GM23338 (cell line): ENCODE measurements at regions not wholly inside any gene's neighbourhood (a gene's known extent, or its start where the extent isn't known, plus 50 kb on each side); places are given as distances from the start of the nearest gene placed in this dataset.

Experiments
- ATAC-seq: fragments of 200-7000 bp; cut with Tn5 transposase; 3 replicates; pipeline ENCODE4 v1.9.1; 2020
- DNase-seq: peaks from one replicate; pipeline ENCODE4 v3.0.0-alpha.2; 2015; ENCODE audit warnings: low spot score
- H2AFZ ChIP-seq: fragments of 200-600 bp; sonication (generic); 2 replicates; pipeline ENCODE4 v1.8.0; 2016; ENCODE audit warnings: antibody characterized with exemption, mild to moderate bottlenecking, moderate library complexity
- H3F3A ChIP-seq: fragments of 200-600 bp; sonication (generic); replicated peaks from 2 replicates; pipeline ENCODE4 v1.8.0; 2017; ENCODE audit warnings: antibody characterized with exemption, mixed run types, low read depth
- H3K27ac ChIP-seq: fragments of 200-600 bp; sonication (generic); 2 replicates; pipeline ENCODE4 v1.6.1; 2016; ENCODE audit warnings: low read depth
- H3K27me3 ChIP-seq: fragments of 200-600 bp; sonication (generic); 2 replicates; pipeline ENCODE4 v1.8.0; 2016; ENCODE audit warnings: mild to moderate bottlenecking, mixed run types, moderate library complexity; ENCODE audit not compliant: insufficient read depth
- H3K36me3 ChIP-seq: fragments of 200-600 bp; sonication (generic); 2 replicates; pipeline ENCODE4 v1.8.0; 2016; ENCODE audit warnings: mild to moderate bottlenecking; ENCODE audit not compliant: insufficient read depth
- H3K4me1 ChIP-seq: fragments of 200-600 bp; sonication (generic); 2 replicates; pipeline ENCODE4 v1.8.0; 2016; ENCODE audit warnings: mild to moderate bottlenecking, moderate library complexity; ENCODE audit not compliant: insufficient read depth
- H3K4me2 ChIP-seq: fragments of 200-600 bp; sonication (generic); 2 replicates; pipeline ENCODE4 v1.7.1; 2017; ENCODE audit warnings: mixed run types
- H3K4me3 ChIP-seq: fragments of 200-600 bp; sonication (generic); 2 replicates; pipeline ENCODE4 v1.6.1; 2016; ENCODE audit warnings: mixed run types
- H3K79me2 ChIP-seq: fragments of 200-600 bp; sonication (generic); replicated peaks from 2 replicates; pipeline ENCODE4 v1.8.0; 2017; ENCODE audit warnings: mild to moderate bottlenecking; ENCODE audit not compliant: insufficient read depth
- H3K9me2 ChIP-seq: fragments of 200-600 bp; sonication (generic); 2 replicates; pipeline ENCODE4 v1.8.0; 2017; ENCODE audit not compliant: insufficient read depth
- H4K20me1 ChIP-seq: fragments of 200-600 bp; sonication (generic); replicated peaks from 2 replicates; pipeline ENCODE4 v1.8.0; 2017; ENCODE audit warnings: mild to moderate bottlenecking; ENCODE audit not compliant: insufficient read depth
- H3K27ac Mint-ChIP-seq: 2 replicates; pipeline ENCODE4 v1.8.0; 2020; ENCODE audit warnings: inconsistent platforms, mild to moderate bottlenecking, moderate library complexity, mixed read lengths
- H3K27me3 Mint-ChIP-seq: 3 replicates; pipeline ENCODE4 v1.8.0; 2022; ENCODE audit warnings: low read depth, mild to moderate bottlenecking, moderate library complexity, mixed read lengths, inconsistent platforms; ENCODE audit not compliant: insufficient read depth, poor library complexity
- H3K36me3 Mint-ChIP-seq: 3 replicates; pipeline ENCODE4 v1.8.0; 2021; ENCODE audit warnings: low read depth, mild to moderate bottlenecking, inconsistent platforms, moderate library complexity, mixed read lengths
- H3K4me1 Mint-ChIP-seq: 3 replicates; pipeline ENCODE4 v1.8.0; 2020; ENCODE audit warnings: mild to moderate bottlenecking, inconsistent platforms, mixed read lengths
- H3K4me3 Mint-ChIP-seq: 3 replicates; pipeline ENCODE4 v1.8.0; 2021; ENCODE audit warnings: moderate library complexity, mild to moderate bottlenecking, inconsistent platforms, mixed read lengths
- H3K9me3 Mint-ChIP-seq: 3 replicates; pipeline ENCODE4 v1.8.0; 2020; ENCODE audit warnings: moderate library complexity, mild to moderate bottlenecking, inconsistent platforms, mixed read lengths
- CREB1 ChIP-seq: fragments of 250-450 bp; sonication (Bioruptor Pico); IDR thresholded peaks from 2 replicates; pipeline ENCODE4 v1.5.0; 2020; ENCODE audit warnings: low read depth, mild to moderate bottlenecking, moderate library complexity
- CTCF ChIP-seq, 2 experiments: fragments of 200-600 bp in 1 of 2; sonication (generic) in 1 of 2; conservative IDR thresholded peaks; 2 replicates each; pipeline versions ENCODE4 v1.5.1 to v1.6.1; 2016 to 2017; ENCODE audit warnings: antibody characterized with exemption in 2 of 2, low read depth in 2 of 2, mild to moderate bottlenecking in 2 of 2, moderate library complexity in 1 of 2
- ETS1 ChIP-seq: IDR thresholded peaks from 2 replicates; pipeline ENCODE4 v1.6.1; 2016; ENCODE audit warnings: antibody characterized with exemption
- EZH2 ChIP-seq: fragments of 200-600 bp; sonication (generic); IDR thresholded peaks from one replicate; pipeline ENCODE4 v1.8.0; 2017; ENCODE audit warnings: antibody characterized with exemption, mild to moderate bottlenecking, low read depth; ENCODE audit not compliant: unreplicated experiment
- JUNB ChIP-seq: IDR thresholded peaks from one replicate; pipeline ENCODE4 v1.6.1; 2016; ENCODE audit warnings: antibody characterized with exemption; ENCODE audit not compliant: unreplicated experiment
- NANOG ChIP-seq: IDR thresholded peaks from 2 replicates; pipeline ENCODE4 v1.6.1; 2016; ENCODE audit warnings: antibody characterized with exemption, borderline replicate concordance
- POLR2AphosphoS5 ChIP-seq: IDR thresholded peaks from 2 replicates; pipeline ENCODE4 v1.6.1; 2016; ENCODE audit warnings: antibody characterized with exemption, low read depth
- REST ChIP-seq: IDR thresholded peaks from one replicate; pipeline ENCODE4 v1.6.1; 2018; ENCODE audit warnings: antibody characterized with exemption; ENCODE audit not compliant: unreplicated experiment
- STAT1 ChIP-seq: IDR thresholded peaks from one replicate; pipeline ENCODE4 v1.6.1; 2016; ENCODE audit warnings: antibody characterized with exemption; ENCODE audit not compliant: unreplicated experiment
- ZNF114 ChIP-seq: fragments of 250-450 bp; sonication (Bioruptor Pico); IDR thresholded peaks from 2 replicates; pipeline ENCODE4 v1.5.0; 2020; ENCODE audit warnings: mild to moderate bottlenecking, moderate library complexity
- ZNF331 ChIP-seq: fragments of 250-450 bp; sonication (Bioruptor Pico); IDR thresholded peaks from 2 replicates; pipeline ENCODE4 v1.5.0; 2020; ENCODE audit warnings: low read depth, mild to moderate bottlenecking, moderate library complexity
- ZNF462 ChIP-seq: fragments of 250-450 bp; sonication (Bioruptor Pico); IDR thresholded peaks from 2 replicates; pipeline ENCODE4 v1.5.0; 2020; ENCODE audit warnings: mild to moderate bottlenecking, moderate library complexity

GRCh38 chr1:96633695-96634094, 87.9 kb upstream of the PTBP2 start:
- Histone ChIP-seq H3K4me2 (no peak overlapping the region), H3F3A (no peaks in the 10 kb centered on the region), H3K36me3 (no peaks in the 10 kb centered on the region), H4K20me1 (no peaks in the 10 kb centered on the region), H3K9me2 (no peaks in the 10 kb centered on the region), H3K4me3 (no peak overlapping the region), H2AFZ (no peak overlapping the region), H3K4me1 (no peaks in the 10 kb centered on the region), H3K27me3 (no peaks in the 10 kb centered on the region), H3K79me2 (no peaks in the 10 kb centered on the region), H3K27ac (no peak overlapping the region)
- Mint-ChIP-seq H3K27me3 (no peaks in the 10 kb centered on the region), H3K4me1 (no peaks in the 10 kb centered on the region), H3K36me3 (no peaks in the 10 kb centered on the region), H3K9me3 (no peaks in the 10 kb centered on the region), H3K4me3 (no peak overlapping the region), H3K27ac (no peak overlapping the region)
- no peak for DNase-seq
- ATAC-seq = no peak
- TF ChIP-seq CREB1 (CRISPR knock-in tag) = no peak
- TF ChIP-seq JUNB = no peak
- no peak for TF ChIP-seq REST
- no peak for TF ChIP-seq POLR2AphosphoS5
- no peak for TF ChIP-seq NANOG
- no peak for TF ChIP-seq ZNF114 (CRISPR knock-in tag)
- no peak for TF ChIP-seq EZH2
- no peak for TF ChIP-seq CTCF (conservative IDR thresholded peaks at IDR 0.05; ENCODE audit: low read depth in 2 of 2)
- no peak for TF ChIP-seq STAT1
- no peak for TF ChIP-seq ZNF331 (CRISPR knock-in tag)
- no peak for TF ChIP-seq ZNF462 (CRISPR knock-in tag)
- TF ChIP-seq ETS1 = no peak
